RWPE1 (cell line): ENCODE measurements at regions not wholly inside any gene's neighbourhood (a gene's known extent, or its start where the extent isn't known, plus 50 kb on each side); places are given as distances from the start of the nearest gene placed in this dataset.

Experiments used
- CTCF ChIA-PET: fragments of 350-600 bp; sonication (Branson Sonifier 250); formaldehyde crosslinking; extraction: SDS; loops from one replicate; lab custom pipeline; 2021; lab: Yijun Ruan, JAX
- POLR2A ChIA-PET: fragments of 400-600 bp; formaldehyde crosslinking; extraction: SDS; loops from one replicate; lab custom pipeline; 2020; ENCODE audit warnings: antibody characterized with exemption; ENCODE audit not compliant: low non-redundant PET; lab: Yijun Ruan, JAX
- DNase-seq: peaks from one replicate; pipeline ENCODE4 v3.0.0; 2012; ENCODE audit warnings: low spot score
- H3K27ac ChIP-seq: fragments of 450-650 bp; 2 replicates; pipeline ENCODE4 v1.5.1; 2017
- TF ChIP-seq, protein P1 (sequence below): fragments of 450-650 bp; conservative IDR thresholded peaks from 2 replicates; pipeline ENCODE4 v1.5.1; 2017; ENCODE audit warnings: low read depth, mild to moderate bottlenecking

DNA sequence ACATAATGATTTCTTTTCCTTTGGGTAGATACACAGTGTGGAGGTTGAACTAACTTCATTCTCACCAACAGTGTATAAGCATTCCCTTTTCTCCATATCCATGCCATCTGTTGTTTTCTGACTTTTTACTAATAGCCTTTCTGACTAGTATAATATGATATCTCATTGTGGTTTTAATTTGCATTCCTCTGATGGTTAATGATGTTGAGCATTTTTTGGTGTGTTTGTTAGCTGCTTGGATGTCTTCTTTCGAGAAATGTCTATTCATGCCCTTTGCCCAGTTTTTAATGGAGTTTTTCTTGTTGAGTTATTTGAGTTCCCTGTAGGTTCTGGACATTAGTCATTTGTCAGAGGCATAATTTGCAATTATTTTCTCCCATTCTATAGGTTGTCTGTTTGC, 59.8 kb downstream of the MARCHF4 start:
- no peak for DNase-seq
- ChIA-PET CTCF (no interaction called here), POLR2A (no interaction called here)
- no peak overlapping the region for H3K27ac ChIP-seq
- TF ChIP-seq, protein P1, sequence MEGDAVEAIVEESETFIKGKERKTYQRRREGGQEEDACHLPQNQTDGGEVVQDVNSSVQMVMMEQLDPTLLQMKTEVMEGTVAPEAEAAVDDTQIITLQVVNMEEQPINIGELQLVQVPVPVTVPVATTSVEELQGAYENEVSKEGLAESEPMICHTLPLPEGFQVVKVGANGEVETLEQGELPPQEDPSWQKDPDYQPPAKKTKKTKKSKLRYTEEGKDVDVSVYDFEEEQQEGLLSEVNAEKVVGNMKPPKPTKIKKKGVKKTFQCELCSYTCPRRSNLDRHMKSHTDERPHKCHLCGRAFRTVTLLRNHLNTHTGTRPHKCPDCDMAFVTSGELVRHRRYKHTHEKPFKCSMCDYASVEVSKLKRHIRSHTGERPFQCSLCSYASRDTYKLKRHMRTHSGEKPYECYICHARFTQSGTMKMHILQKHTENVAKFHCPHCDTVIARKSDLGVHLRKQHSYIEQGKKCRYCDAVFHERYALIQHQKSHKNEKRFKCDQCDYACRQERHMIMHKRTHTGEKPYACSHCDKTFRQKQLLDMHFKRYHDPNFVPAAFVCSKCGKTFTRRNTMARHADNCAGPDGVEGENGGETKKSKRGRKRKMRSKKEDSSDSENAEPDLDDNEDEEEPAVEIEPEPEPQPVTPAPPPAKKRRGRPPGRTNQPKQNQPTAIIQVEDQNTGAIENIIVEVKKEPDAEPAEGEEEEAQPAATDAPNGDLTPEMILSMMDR: no peak

DNA sequence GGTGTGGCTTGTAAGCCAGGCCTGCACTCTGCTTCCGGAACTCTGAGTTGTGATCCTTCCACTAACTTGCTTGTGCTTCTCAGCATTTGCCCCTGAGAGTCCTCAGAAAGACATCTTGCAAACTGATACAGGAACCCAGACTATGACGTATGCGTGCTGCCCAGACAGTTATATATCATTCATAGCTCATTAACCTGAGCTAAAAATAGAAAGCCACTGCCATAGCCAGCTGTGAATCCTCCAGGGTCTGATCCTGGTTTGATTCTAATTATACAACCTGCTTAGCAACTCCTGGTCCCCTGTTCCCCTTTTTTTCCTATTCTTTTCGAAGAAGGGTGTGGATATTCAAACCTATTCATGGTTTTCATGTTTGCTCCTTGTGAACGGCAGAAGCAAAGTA, 63.7 kb downstream of the MARCHF4 start:
- H3K27ac ChIP-seq: no peak overlapping the region
- POLR2A ChIA-PET: no interaction called here
- CTCF ChIA-PET: no interaction called here
- DNase-seq: no peak
- TF ChIP-seq, protein P1: no peak

DNA sequence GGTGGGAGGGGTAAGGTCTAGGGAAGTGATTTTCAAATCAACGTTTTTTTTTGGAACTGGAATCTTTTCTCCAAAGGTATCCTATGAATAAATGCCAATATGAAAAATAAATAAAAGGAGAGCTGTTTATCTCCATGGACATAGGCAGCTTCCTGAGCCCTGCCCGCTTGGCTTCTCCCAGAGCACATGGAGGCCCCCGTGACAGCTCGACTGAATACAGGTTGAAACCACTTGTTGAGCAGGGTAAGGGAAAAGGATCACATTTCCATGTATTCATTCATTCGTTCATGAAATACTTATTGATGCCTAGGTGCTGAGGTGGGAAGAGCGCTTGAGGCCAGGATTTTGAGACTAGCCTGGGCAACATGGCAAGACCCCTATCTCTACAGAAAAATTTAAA, 64.8 kb downstream of the MARCHF4 start:
- ChIA-PET POLR2A (no interaction called here), CTCF (no interaction called here)
- DNase-seq: no peak
- H3K27ac ChIP-seq: no peak overlapping the region
- TF ChIP-seq, protein P1: no peak

DNA sequence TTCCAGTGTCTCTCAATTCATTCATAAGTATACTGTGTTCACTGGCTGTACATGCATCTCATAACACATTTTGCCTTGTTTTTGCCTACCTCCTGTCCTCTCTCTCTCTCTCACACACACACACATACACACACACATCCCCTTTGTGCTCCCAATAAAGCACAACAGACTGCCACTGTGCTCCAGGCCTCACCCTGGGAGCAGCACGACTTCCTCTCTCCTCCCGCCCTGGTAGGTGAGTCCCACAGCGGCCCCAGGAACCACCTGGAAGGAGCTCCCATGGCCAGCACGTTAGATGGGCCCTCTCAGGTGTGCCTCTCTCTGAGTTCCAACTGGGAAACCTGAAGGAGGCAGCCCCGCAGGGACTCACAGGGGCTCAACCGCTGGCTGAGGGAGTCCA, 65.4 kb downstream of the MARCHF4 start:
- ChIA-PET POLR2A (no interaction called here), CTCF (no interaction called here)
- DNase-seq: no peak
- TF ChIP-seq, protein P1: no peak
- no peak overlapping the region for H3K27ac ChIP-seq

DNA sequence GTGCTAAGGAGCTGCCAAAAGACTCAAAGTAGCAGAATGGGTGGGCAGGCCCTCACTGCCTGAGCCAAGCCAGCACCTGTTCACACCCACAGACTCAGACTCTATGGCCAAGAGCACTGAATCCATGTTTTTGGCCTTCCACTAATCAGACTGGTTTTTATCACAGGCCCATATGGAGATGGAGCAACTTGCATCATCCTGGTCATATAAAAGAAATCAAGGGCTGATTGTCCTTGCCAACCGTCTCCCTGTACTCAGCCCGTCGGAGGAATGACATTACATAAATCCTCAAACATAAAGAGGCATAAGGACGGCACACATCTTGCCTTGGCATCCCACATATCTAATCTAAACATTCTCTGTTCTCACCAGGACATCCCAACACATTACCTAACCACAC, 66.7 kb downstream of the MARCHF4 start:
- TF ChIP-seq, protein P1: no peak
- CTCF ChIA-PET: no interaction called here
- no peak for DNase-seq
- POLR2A ChIA-PET: no interaction called here
- H3K27ac ChIP-seq: no peak overlapping the region

DNA sequence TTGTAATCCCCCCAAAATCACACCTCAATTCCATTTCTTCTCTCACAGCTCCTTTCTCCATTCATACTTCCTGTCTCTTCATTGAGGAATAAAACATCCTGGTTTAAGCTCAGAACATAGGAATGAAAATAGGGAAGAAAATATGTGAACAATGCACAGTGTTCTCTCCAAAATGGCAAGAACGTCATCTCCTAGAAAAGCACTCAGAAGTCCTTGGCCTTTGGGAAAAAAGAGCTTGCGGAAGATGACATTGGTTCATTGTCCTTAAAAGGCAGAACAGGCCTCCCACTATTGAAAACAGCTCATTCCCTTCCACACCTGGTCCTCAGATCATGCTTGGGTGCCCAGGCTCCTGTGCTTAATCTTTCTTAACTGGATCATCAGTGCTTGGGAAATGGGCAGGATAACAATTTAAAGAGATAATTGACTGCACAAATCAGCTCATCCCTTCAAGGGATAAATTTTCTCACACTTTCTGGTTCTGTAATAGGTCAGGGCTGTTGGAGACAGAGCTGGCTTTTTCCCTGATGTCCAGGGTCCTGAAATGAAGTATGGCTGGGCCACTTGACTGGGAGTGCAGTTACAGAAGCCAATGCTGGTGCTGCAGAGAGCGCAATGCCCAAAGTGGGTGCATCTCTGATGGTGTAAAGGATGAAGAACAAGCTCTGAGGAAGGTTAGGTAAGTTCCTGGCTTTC, 69.2 kb downstream of the MARCHF4 start:
- no peak for DNase-seq
- ChIA-PET POLR2A (no interaction called here), CTCF (no interaction called here)
- TF ChIP-seq, protein P1: no peak
- H3K27ac ChIP-seq: no peak overlapping the region
